ENCODE measurements at regions not wholly inside any gene's neighbourhood (a gene's known extent, or its start where the extent isn't known, plus 50 kb on each side); places are given as distances from the start of the nearest gene placed in this dataset.
"Not testable (repeated sequence)": the region's sequence is repeated elsewhere in the genome, so short reads cannot be mapped to it uniquely, and the experiment has no call there.

DNA sequence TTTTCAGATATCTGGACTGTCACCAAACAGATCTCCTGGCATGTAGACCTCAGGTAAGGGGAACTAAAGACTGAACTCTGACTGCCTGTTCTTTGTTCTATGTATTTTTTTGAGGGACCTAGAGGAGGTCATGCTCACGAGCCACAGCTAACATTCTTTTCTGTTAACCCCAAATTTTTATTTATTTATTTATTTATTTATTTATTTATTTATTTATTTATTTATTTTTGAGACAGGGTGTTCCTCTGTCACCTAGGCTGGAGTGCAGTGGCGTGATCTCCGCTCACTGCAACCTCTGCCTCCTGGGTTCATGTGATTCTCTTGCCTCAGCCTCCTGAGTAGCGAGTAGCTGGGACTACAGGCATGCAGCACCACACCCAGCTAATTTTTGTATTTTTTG, 562.0 kb downstream of the NLGN4X start:
- intact Hi-C loops (cut with micrococcal nuclease): not testable (repeated sequence)

DNA sequence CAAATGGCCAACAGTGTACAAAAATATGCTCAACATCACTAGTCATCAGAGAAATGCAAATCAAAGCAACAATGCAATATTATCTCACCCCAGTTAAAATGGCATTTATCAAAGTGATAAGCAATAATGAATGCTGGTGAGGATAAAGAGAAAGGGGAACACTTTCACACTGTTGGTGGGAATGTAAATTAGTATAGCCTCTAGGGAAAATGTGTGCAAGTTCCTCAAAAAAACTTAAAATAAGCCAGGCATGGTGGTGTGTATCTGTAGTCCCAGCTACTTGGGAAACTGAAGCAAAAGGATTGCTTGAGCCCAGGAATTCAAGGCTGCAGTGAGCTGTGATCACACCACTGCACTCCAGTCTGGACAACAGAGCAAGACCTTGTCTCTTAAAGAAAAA, 572.1 kb downstream of the NLGN4X start:
- Mint-ChIP-seq H3K4me1 (ENCODE audit: low read depth) (no peaks in the 10 kb centered on the region), H3K4me3 (no peak overlapping the region), H3K27ac (no peak overlapping the region), H3K27me3 (no peaks in the 10 kb centered on the region), H3K36me3 (ENCODE audit: low read depth) (no peaks in the 10 kb centered on the region), H3K9me3 (peaks cover 15% of the 10 kb centered on the region)
- intact Hi-C loops (cut with micrococcal nuclease): no loop called here

More for the DNA sequence above, 562.0 kb downstream of the NLGN4X start:
- not testable (repeated sequence) for H3K36me3 Mint-ChIP-seq (ENCODE audit: low read depth); H3K4me1 Mint-ChIP-seq (ENCODE audit: low read depth); H3K4me3 Mint-ChIP-seq; H3K27me3 Mint-ChIP-seq; H3K27ac Mint-ChIP-seq
- peaks cover 31% of the 10 kb centered on the region for H3K9me3 Mint-ChIP-seq

DNA sequence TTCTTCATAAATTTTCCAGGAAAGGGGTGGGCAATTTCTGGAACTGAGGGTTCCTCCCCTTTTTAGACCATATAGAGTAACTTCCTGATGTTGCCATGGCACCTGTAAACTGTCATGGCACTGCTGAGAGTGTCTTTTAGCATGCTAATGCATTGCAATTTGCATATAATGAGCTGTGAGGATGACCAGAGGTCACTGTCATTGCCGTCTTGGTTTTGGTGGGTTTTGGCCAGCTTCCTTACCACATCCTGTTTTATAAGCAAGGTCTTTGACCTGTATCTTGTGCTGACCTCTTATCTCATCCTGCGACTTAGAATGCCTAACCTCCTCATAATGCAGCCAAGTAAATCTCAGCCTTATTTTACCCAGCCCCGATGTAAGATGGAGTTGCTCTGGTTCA, 577.8 kb downstream of the NLGN4X start:
- Mint-ChIP-seq H3K9me3 (peaks cover 20% of the 10 kb centered on the region), H3K4me3 (no peak overlapping the region), H3K4me1 (ENCODE audit: low read depth) (peaks cover 11% of the 10 kb centered on the region), H3K27me3 (no peaks in the 10 kb centered on the region), H3K36me3 (ENCODE audit: low read depth) (no peaks in the 10 kb centered on the region), H3K27ac (no peak overlapping the region)
- intact Hi-C loops (cut with micrococcal nuclease): no loop called here

DNA sequence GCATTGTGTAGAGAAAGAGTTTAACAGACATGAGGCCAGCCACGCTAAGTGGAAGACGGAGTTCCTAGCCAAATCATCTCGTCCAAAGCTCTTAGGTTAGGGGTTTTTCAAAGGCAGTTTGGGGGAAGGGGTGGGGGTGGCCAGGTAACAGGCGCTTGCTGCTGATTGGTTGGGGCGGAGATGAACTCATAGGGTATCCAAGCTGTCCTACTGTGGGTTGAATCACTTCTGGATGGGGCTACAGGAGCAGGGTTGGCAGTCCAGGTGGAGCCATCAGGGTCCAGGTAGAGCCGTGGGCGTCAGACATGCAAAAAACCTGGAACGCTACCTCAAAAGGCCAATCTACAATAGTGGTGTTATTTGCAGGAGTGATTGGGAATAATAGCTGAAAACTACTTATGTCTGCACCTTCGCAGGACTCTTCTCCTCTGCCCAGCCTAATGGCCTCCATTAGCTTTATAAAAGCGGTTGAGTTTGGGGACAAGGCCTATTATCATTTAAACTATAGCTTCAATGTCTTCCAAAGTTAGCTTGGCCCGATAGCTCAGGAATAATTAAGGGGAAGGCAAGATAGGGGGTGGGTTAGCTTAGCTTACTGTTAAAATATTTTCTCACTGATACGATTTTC, 579.6 kb downstream of the NLGN4X start:
- Mint-ChIP-seq H3K27me3 (peaks cover under 1% of the 10 kb centered on the region), H3K27ac (no peak overlapping the region), H3K36me3 (ENCODE audit: low read depth) (no peaks in the 10 kb centered on the region), H3K4me1 (ENCODE audit: low read depth) (peaks cover 13% of the 10 kb centered on the region), H3K9me3 (peaks cover 9% of the 10 kb centered on the region), H3K4me3 (no peak overlapping the region)
- intact Hi-C loops (cut with micrococcal nuclease): no loop called here

DNA sequence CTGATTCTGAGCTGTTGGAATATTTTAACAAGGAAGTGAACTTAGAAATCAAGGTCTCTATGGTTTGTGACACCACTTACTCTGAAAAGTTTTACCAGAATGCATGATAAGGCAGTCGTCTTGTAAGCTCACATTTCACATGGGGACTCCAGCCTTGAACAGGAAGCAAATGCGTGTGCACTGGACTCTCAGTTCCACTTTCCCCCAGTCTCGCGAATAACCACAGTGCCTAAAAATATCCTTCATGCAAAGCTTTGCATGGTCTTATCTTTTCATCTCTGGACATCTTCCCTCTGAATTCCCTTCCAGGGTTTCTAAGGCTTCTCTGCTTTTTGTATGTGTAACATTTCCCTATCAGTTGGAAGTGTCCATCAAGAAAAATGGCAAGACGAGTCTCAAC, 581.8 kb downstream of the NLGN4X start:
- H3K27me3 Mint-ChIP-seq: peaks cover 3% of the 10 kb centered on the region
- H3K4me3 Mint-ChIP-seq: no peak overlapping the region
- H3K9me3 Mint-ChIP-seq: peaks cover 9% of the 10 kb centered on the region
- peaks cover 13% of the 10 kb centered on the region for H3K4me1 Mint-ChIP-seq (ENCODE audit: low read depth)
- no peak overlapping the region for H3K27ac Mint-ChIP-seq
- H3K36me3 Mint-ChIP-seq (ENCODE audit: low read depth): no peaks in the 10 kb centered on the region
- intact Hi-C loops (cut with micrococcal nuclease): no loop called here

DNA sequence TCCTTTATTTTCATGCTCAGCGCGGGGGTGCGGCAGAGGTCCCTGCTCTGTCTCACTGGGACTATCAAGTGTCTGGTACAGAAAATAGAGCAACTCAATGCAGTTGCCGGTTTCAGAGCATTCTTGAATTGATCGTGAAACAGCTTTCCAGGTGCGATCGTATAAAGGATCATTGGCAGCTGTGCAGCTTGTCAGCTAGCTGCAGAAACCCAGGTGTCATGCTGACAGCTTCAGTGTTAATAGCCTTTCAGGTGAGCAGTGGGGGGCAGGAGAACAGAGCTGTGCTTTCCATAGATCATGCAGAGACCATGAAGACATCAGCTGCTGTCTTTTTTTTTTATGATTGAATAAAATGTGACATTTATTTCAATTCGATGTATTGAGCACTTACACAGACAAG, 583.9 kb downstream of the NLGN4X start:
- peaks cover 9% of the 10 kb centered on the region for H3K9me3 Mint-ChIP-seq
- peaks cover 13% of the 10 kb centered on the region for H3K4me1 Mint-ChIP-seq (ENCODE audit: low read depth)
- H3K4me3 Mint-ChIP-seq: no peak overlapping the region
- H3K27ac Mint-ChIP-seq: no peak overlapping the region
- intact Hi-C loops (cut with micrococcal nuclease): no loop called here
- no peaks in the 10 kb centered on the region for H3K36me3 Mint-ChIP-seq (ENCODE audit: low read depth)
- peaks cover 3% of the 10 kb centered on the region for H3K27me3 Mint-ChIP-seq

DNA sequence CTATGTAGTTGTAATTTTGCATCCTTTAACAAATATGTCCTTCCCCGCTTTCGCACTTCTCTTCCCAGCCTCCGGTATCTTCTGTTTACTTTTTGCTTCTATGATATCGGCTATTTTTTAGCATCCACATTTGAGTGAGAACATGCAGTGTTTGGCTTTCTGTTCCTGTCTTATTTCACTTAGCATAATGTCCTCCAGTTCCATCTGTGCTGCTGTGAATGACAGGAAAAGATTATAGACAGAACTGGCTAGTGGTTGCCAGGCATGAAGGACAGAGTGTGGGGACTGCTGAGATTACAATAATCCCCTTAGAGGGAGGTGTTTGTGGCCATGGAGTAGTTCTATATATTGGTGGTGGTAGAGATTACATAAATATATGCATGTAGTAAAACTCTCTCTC, 588.6 kb downstream of the NLGN4X start:
- Mint-ChIP-seq H3K4me3 (no peak overlapping the region), H3K4me1 (ENCODE audit: low read depth) (no peaks in the 10 kb centered on the region), H3K27ac (no peak overlapping the region), H3K27me3 (peaks cover 3% of the 10 kb centered on the region), H3K9me3 (no peaks in the 10 kb centered on the region), H3K36me3 (ENCODE audit: low read depth) (no peaks in the 10 kb centered on the region)
- intact Hi-C loops (cut with micrococcal nuclease): no loop called here

DNA sequence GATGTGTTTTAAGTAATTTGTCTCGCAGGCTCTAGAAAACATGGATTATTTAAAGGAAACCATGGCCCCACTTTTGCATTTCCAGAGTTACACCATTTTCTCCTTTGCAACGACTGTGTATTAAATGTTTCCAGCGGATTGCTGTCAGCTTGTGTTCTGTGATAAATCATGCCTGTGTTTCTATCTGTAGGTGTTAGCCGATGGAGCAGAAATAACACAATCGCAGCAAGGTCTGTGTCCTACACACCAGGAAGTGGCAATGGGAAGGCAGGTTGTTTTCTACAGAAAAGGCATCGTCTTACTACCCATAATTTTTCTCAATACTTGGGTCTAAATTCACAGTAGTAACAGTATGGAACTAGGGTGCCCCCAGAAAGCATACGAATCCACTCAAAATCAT, 590.1 kb downstream of the NLGN4X start:
- H3K9me3 Mint-ChIP-seq: no peaks in the 10 kb centered on the region
- no peaks in the 10 kb centered on the region for H3K27me3 Mint-ChIP-seq
- H3K27ac Mint-ChIP-seq: no peak overlapping the region
- no peaks in the 10 kb centered on the region for H3K36me3 Mint-ChIP-seq (ENCODE audit: low read depth)
- intact Hi-C loops (cut with micrococcal nuclease): no loop called here
- H3K4me1 Mint-ChIP-seq (ENCODE audit: low read depth): no peaks in the 10 kb centered on the region
- H3K4me3 Mint-ChIP-seq: no peak overlapping the region

DNA sequence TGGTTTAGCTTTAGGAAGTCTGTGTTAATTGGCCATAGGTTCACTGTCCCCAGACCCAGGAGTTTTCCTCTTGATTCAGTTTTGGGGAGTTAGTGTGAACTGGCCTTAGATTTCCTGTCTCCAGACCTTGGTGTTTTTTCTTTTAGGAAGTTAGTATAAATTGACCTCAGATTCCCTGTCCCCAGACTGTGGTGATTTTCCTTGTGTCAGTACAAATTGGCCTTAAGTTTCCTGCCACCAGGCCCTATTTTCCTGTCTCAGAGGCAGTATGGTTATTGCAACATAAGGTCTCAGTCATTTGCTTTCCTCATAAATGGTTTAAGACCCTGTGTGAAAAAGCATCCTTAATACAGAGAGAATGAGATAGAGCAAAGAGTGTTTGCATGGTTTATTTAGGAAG, 595.8 kb downstream of the NLGN4X start:
- Mint-ChIP-seq H3K4me1 (ENCODE audit: low read depth) (no peaks in the 10 kb centered on the region), H3K27ac (no peak overlapping the region)
- intact Hi-C loops (cut with micrococcal nuclease): no loop called here

DNA sequence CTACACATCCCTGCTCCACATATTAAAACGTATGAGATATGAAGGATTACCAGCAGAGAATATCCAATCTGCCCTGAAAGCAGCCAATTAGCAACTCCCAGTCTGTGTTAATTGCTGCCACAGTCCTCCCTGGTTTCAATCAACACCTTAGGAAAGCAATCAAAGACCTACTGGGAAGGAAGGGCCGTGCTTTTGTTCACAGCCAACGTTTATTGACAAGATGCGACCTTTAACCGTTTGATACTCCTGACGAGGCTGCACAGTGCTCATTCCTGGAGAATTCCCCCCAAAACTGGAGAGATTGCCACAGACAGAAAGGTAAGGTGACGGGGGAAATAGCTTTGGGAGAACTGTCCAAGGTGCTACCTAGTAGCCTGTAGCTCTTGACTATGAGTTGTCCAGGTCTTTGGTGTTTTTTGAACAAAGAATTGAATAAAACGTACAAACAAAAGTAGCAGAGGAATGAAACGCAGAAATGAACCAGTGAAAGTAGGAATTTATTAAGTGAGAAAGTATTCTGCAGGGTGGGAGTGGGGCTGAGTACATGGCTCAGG, 596.5 kb downstream of the NLGN4X start:
- no peak overlapping the region for H3K4me3 Mint-ChIP-seq
- intact Hi-C loops (cut with micrococcal nuclease): no loop called here
- H3K27me3 Mint-ChIP-seq: no peaks in the 10 kb centered on the region
- H3K36me3 Mint-ChIP-seq (ENCODE audit: low read depth): no peaks in the 10 kb centered on the region
- H3K27ac Mint-ChIP-seq: no peak overlapping the region
- H3K4me1 Mint-ChIP-seq (ENCODE audit: low read depth): no peaks in the 10 kb centered on the region
- H3K9me3 Mint-ChIP-seq: no peaks in the 10 kb centered on the region

More for the DNA sequence above, 595.8 kb downstream of the NLGN4X start:
- no peaks in the 10 kb centered on the region for H3K27me3 Mint-ChIP-seq
- H3K9me3 Mint-ChIP-seq: no peaks in the 10 kb centered on the region
- no peak overlapping the region for H3K4me3 Mint-ChIP-seq
- no peaks in the 10 kb centered on the region for H3K36me3 Mint-ChIP-seq (ENCODE audit: low read depth)

DNA sequence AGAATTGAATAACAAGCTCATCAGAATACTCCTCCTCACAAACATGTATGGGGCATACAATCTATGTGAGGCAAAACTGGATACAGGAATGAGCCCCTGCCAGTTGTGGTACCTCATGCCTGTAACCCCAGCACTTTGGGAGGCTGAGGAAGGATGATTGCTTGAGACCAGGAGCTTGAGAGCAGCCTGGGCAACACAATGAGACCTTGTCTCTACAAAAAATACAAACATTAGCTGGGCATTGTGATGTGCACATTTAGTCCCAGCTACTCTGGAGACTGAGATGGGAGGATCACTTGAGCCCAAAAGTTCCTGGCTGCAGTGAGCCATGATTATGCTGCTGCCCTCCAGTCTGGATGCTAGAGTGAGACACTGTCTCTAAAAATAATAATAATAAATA, 611.0 kb downstream of the NLGN4X start:
- H3K4me1 Mint-ChIP-seq (ENCODE audit: low read depth): no peaks in the 10 kb centered on the region
- H3K36me3 Mint-ChIP-seq (ENCODE audit: low read depth): no peaks in the 10 kb centered on the region
- intact Hi-C loops (cut with micrococcal nuclease): no loop called here
- no peak overlapping the region for H3K27ac Mint-ChIP-seq
- no peak overlapping the region for H3K4me3 Mint-ChIP-seq
- H3K9me3 Mint-ChIP-seq: no peaks in the 10 kb centered on the region
- no peaks in the 10 kb centered on the region for H3K27me3 Mint-ChIP-seq

DNA sequence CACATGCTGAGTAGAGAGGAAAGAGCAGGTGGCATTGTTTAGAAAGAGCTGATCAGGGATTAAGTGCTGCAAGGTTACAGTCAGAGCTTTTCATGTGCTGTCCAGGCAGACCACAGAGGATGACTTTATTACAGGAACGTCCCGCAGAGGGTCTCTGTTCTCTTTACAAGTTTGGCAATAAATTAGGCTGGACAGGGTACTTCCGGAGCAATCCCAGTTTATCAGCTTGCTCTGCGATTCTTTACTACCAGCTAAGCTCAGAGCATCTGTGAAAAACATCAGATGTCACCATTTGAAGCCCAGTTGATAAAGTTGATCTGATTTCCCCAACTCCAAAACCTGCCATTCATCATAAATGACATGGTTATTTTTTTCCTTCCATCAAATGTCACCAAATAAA, 633.1 kb downstream of the NLGN4X start:
- no peak overlapping the region for H3K27ac Mint-ChIP-seq

DNA sequence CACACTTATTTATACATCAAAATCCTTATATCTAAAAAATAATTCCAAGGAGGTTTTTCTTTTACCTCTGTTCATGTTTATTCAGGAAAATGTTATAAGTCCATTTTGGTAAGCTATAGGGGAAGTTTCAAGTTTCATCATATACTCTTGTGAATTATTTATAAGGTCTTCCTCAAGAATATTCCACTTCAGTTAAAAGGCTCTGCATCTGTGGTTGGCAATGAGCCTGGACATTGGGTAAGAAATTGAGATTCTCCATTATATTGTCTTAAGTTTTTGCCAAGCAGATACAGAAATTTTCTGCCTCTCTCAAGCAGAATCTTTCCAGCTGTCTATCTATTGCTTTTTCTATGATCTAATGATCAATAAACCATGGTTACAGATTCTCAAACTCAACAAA, 641.9 kb downstream of the NLGN4X start:
- Mint-ChIP-seq H3K9me3 (peaks cover 7% of the 10 kb centered on the region), H3K27me3 (no peaks in the 10 kb centered on the region), H3K4me3 (no peak overlapping the region), H3K36me3 (ENCODE audit: low read depth) (no peaks in the 10 kb centered on the region), H3K4me1 (ENCODE audit: low read depth) (no peaks in the 10 kb centered on the region), H3K27ac (no peak overlapping the region)
- intact Hi-C loops (cut with micrococcal nuclease): no loop called here

More for the DNA sequence above, 633.1 kb downstream of the NLGN4X start:
- H3K36me3 Mint-ChIP-seq (ENCODE audit: low read depth): no peaks in the 10 kb centered on the region
- peaks cover 7% of the 10 kb centered on the region for H3K9me3 Mint-ChIP-seq
- intact Hi-C loops (cut with micrococcal nuclease): no loop called here
- H3K4me1 Mint-ChIP-seq (ENCODE audit: low read depth): no peaks in the 10 kb centered on the region
- no peaks in the 10 kb centered on the region for H3K27me3 Mint-ChIP-seq
- H3K4me3 Mint-ChIP-seq: no peak overlapping the region

DNA sequence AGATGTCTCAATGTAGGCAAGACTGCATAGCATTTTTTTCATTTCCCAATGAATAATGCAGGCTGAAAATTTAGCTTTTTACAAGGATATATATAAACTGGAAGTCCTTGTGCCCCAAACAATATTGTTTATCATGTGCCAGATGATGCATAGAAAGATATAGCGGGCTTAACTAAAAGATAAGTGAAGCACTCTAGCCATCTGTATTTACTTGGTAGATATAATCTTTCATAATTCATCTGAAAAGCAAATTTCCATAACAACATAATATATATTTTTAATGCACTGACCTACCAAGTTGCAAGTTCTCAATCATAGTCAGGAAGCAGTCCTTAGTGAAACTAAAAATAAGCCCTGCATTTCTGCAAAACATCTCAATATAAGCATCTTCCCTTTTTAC, 653.3 kb downstream of the NLGN4X start:
- Mint-ChIP-seq H3K27ac (no peak overlapping the region), H3K4me3 (no peak overlapping the region), H3K4me1 (ENCODE audit: low read depth) (no peaks in the 10 kb centered on the region), H3K27me3 (no peaks in the 10 kb centered on the region), H3K9me3 (no peaks in the 10 kb centered on the region), H3K36me3 (ENCODE audit: low read depth) (no peaks in the 10 kb centered on the region)
- intact Hi-C loops (cut with micrococcal nuclease): no loop called here

DNA sequence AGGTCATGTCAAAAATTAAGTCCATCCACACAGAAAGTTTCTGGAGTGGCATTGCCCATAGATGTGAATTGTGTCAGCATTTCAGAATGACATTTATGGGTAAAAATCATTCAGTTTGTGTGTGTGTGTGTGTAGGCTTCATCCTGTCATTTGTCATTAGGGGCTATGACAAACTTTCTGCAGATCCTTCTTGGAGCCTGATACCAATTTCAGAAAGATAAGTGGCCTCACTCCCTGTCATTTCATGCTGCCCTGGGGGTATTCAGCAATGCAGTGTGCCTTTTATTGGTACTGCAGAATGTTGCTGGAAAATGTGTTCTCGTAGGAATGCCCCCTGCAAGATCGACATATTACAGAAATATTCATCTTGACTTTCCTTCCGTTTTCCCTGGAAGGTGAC, 659.7 kb downstream of the NLGN4X start:
- Mint-ChIP-seq H3K4me1 (ENCODE audit: low read depth) (no peaks in the 10 kb centered on the region), H3K27ac (no peak overlapping the region), H3K9me3 (no peaks in the 10 kb centered on the region), H3K4me3 (no peak overlapping the region), H3K27me3 (no peaks in the 10 kb centered on the region), H3K36me3 (ENCODE audit: low read depth) (no peaks in the 10 kb centered on the region)
- intact Hi-C loops (cut with micrococcal nuclease): no loop called here
